ENCODE measurements at regions not wholly inside any gene's neighbourhood (a gene's known extent, or its start where the extent isn't known, plus 50 kb on each side); places are given as distances from the start of the nearest gene placed in this dataset.

- no peak overlapping the region for H3K4me3 ChIP-seq (ENCODE audit: low read length)
- no peak for DNase-seq (ENCODE audit: low read depth)
- no peak for TF ChIP-seq CTCF (conservative IDR thresholded peaks at IDR 0.05; ENCODE audit: low read depth, low read length)
Observed at GRCh38 chr1:232503497-232503896, 126.4 kb downstream of the SIPA1L2 start.

GRCh38 chr1:232501854-232502253 lies 128.1 kb downstream of the SIPA1L2 start:
- no peak for DNase-seq (ENCODE audit: low read depth)
- no peak for TF ChIP-seq CTCF (conservative IDR thresholded peaks at IDR 0.05; ENCODE audit: low read depth, low read length)
- H3K4me3 ChIP-seq (ENCODE audit: low read length): no peak overlapping the region

- TF ChIP-seq CTCF (conservative IDR thresholded peaks at IDR 0.05; ENCODE audit: low read depth, low read length): no peak
- H3K4me3 ChIP-seq (ENCODE audit: low read length): no peak overlapping the region
- no peak for DNase-seq (ENCODE audit: low read depth)
Observed at GRCh38 chr1:232499188-232499587, 130.7 kb downstream of the SIPA1L2 start.

- TF ChIP-seq CTCF (conservative IDR thresholded peaks at IDR 0.05; ENCODE audit: low read depth, low read length): no peak
- DNase-seq (ENCODE audit: low read depth): no peak
- no peak overlapping the region for H3K4me3 ChIP-seq (ENCODE audit: low read length)
Observed at GRCh38 chr1:232493869-232494268, 136.1 kb downstream of the SIPA1L2 start.

GRCh38 chr1:232489256-232489655 lies 140.7 kb downstream of the SIPA1L2 start:
- no peak for DNase-seq (ENCODE audit: low read depth)
- no peak overlapping the region for H3K4me3 ChIP-seq (ENCODE audit: low read length)
- no peak for TF ChIP-seq CTCF (conservative IDR thresholded peaks at IDR 0.05; ENCODE audit: low read depth, low read length)

- TF ChIP-seq CTCF (conservative IDR thresholded peaks at IDR 0.05; ENCODE audit: low read depth, low read length): no peak
- DNase-seq (ENCODE audit: low read depth): no peak
- H3K4me3 ChIP-seq (ENCODE audit: low read length): no peak overlapping the region
Observed at GRCh38 chr1:232487236-232487635, 142.7 kb downstream of the SIPA1L2 start.

GRCh38 chr1:232486454-232487207 lies 143.3 kb downstream of the SIPA1L2 start:
- H3K4me3 ChIP-seq (ENCODE audit: low read length): no peak overlapping the region
- no peak for TF ChIP-seq CTCF (conservative IDR thresholded peaks at IDR 0.05; ENCODE audit: low read depth, low read length)
- DNase-seq (ENCODE audit: low read depth): no peak

Data from retinal pigment epithelial cell (primary cell).